ENCODE measurements at regions not wholly inside any gene's neighbourhood (a gene's known extent, or its start where the extent isn't known, plus 50 kb on each side); places are given as distances from the start of the nearest gene placed in this dataset.

DNA sequence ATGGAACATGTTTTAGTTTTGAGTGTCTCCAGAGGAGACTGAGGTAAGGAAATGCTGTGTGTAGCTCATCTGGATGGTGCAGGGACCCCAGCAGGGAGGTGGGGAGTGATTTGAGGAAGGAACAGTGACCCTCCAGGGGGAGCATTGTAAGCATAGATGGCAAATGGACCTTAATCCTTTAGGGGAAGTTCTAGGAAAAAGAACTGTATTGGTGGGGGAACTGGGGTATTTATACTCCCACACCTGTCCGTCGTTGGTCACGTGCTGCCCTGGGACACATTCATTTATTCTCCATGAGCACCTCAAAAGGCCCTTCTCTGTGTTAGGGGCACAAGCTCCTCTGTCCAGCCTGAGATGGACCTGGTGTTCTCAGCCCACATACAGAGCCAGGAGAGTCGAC is 233.9 kb upstream of the HDAC4 start:
- peaks cover 5% of the 10 kb centered on the region for H3K27me3 ChIP-seq
- H3K4me3 ChIP-seq: no peak overlapping the region
- H3K4me1 ChIP-seq: peaks cover 12% of the 10 kb centered on the region
- H3K27ac ChIP-seq: no peak overlapping the region
- peaks cover 6% of the 10 kb centered on the region for H3K9me3 ChIP-seq
- WGBS: 94% methylated on average over 4 of the region's 4 CpGs
- H3K36me3 ChIP-seq: no peaks in the 10 kb centered on the region
- no peak for DNase-seq (ENCODE audit: low spot score in 2 of 2)
- no peak for TF ChIP-seq POLR2AphosphoS5 (IDR thresholded peaks at IDR 0.05)
- TF ChIP-seq POLR2A (IDR thresholded peaks at IDR 0.05): no peak
- TF ChIP-seq, protein P1, sequence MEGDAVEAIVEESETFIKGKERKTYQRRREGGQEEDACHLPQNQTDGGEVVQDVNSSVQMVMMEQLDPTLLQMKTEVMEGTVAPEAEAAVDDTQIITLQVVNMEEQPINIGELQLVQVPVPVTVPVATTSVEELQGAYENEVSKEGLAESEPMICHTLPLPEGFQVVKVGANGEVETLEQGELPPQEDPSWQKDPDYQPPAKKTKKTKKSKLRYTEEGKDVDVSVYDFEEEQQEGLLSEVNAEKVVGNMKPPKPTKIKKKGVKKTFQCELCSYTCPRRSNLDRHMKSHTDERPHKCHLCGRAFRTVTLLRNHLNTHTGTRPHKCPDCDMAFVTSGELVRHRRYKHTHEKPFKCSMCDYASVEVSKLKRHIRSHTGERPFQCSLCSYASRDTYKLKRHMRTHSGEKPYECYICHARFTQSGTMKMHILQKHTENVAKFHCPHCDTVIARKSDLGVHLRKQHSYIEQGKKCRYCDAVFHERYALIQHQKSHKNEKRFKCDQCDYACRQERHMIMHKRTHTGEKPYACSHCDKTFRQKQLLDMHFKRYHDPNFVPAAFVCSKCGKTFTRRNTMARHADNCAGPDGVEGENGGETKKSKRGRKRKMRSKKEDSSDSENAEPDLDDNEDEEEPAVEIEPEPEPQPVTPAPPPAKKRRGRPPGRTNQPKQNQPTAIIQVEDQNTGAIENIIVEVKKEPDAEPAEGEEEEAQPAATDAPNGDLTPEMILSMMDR (IDR thresholded peaks at IDR 0.05): no peak
- TF ChIP-seq EP300 (IDR thresholded peaks at IDR 0.05): no peak

DNA sequence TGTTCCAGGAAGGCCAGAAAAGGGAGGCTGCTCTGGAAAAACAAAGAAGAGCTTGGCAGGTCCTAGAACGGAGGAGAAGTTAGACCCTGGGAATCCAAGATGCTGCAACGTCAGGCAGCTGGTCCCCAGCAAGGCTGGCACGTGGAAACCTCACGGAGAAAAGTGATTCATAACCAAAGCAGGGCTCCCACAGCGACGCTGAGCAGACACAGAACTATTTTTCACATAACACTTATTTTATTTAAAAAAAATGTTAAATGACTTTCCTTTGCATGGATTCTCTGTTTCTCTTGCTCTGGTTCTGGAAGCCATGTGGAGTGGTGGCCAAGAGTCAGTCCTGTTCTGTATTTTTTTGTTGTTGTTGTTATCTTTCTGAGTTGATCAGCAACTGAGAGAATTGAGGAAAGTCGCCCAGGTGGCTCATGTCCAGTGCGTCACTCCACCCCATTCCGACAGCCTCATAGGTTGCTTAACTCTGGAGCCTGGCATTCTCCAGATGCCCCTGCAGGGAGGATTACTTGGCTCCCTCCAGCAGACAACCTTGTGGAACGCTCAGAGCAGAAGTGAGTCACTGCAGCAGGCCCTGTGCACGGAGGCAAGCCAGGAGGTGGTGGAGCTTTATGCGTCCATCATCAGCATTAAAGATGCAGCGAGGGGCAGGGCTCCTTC is 229.9 kb upstream of the HDAC4 start:
- peaks cover 12% of the 10 kb centered on the region for H3K4me1 ChIP-seq
- DNase-seq (ENCODE audit: low spot score in 2 of 2): peak in 1 of 2 donors; percentile 82
- H3K4me3 ChIP-seq: no peak overlapping the region
- no peaks in the 10 kb centered on the region for H3K9me3 ChIP-seq
- 32% methylated on average over 10 of the region's 13 CpGs for WGBS
- no peaks in the 10 kb centered on the region for H3K27me3 ChIP-seq
- TF ChIP-seq POLR2AphosphoS5 (IDR thresholded peaks at IDR 0.05) (peak in 2 of 3 donors; percentile 71 to 77), POLR2A (IDR thresholded peaks at IDR 0.05) (no peak)
- H3K36me3 ChIP-seq: no peaks in the 10 kb centered on the region
- H3K27ac ChIP-seq: peak overlapping the region; percentile 83

DNA sequence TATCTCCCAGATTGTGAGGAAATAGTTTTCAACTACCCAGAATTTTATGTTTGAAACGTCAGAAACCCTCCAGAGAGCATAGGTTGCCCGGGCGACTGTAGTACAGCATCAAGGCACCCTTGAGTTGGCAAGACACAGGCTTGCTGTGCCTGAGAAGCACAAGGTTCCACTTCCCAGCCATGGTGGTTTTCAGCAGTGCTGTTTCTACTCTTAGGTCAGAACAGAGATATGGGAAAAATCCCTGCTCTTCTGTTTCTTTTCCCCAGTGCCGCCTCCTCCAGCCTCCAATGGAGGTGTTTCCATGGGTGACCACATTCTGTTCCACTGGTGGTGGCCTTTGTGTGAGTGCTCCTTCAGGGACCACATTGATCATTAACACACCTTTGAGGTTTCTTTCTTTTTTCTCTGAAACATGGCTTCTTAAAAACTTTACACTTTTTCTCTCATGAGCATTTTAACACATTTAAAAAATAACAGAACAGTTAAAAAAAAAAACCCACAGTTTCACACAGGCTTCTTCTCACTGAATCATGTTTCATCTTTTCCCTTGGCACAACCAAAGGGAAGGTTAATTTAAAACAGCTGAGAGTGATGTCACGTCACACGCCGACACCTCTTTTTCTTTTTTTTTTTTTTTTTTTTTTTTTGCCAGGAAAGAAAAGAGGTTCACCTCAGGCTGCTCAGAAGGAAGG is 229.3 kb upstream of the HDAC4 start:
- Histone ChIP-seq H3K27me3 (no peaks in the 10 kb centered on the region), H3K9me3 (no peaks in the 10 kb centered on the region), H3K4me3 (no peak overlapping the region), H3K27ac (peak overlapping the region; percentile 83), H3K36me3 (no peaks in the 10 kb centered on the region), H3K4me1 (peaks cover 12% of the 10 kb centered on the region)
- WGBS: 64% methylated on average over 7 of the region's 7 CpGs
- no peak for DNase-seq (ENCODE audit: low spot score in 2 of 2)
- TF ChIP-seq, protein P1 (IDR thresholded peaks at IDR 0.05): no peak
- TF ChIP-seq POLR2AphosphoS5 (IDR thresholded peaks at IDR 0.05) (no peak), POLR2A (IDR thresholded peaks at IDR 0.05) (no peak), EP300 (IDR thresholded peaks at IDR 0.05) (no peak)

DNA sequence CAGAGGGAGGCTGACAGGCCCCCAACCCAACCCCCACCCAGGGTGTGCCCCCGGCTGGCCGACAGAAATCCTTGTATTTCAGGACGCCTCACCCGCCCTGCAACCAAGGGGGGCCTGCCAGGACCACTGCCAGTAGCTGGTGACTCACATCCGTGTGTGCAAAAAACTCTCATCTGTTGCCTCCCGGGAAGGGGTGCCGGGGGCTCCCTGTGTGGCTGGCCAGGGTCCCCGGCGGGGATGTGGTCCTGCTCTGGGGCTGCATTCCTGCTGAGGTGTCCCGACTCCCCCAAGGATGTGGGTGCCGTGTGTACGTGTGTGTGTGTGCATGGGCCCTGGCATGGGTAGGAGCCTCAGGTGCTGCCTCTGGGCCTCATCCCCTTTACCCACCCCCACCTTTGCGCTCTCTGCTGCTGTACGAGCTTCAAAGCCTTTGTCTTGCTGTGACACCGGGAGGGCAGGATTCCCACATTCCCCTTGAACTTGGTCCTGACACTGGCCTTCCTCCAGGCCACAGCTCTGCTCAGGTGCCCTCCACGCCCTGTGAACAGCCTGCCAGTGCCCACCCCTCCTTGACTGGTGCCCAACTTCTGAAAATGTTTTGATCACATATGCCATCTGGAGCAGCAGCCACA is 226.3 kb upstream of the HDAC4 start:
- no peaks in the 10 kb centered on the region for H3K36me3 ChIP-seq
- no peaks in the 10 kb centered on the region for H3K27me3 ChIP-seq
- H3K4me3 ChIP-seq: no peak overlapping the region
- no peak for DNase-seq (ENCODE audit: low spot score in 2 of 2)
- H3K27ac ChIP-seq: no peak overlapping the region
- peaks cover 20% of the 10 kb centered on the region for H3K4me1 ChIP-seq
- WGBS: 72% methylated on average over 6 of the region's 16 CpGs
- H3K9me3 ChIP-seq: no peaks in the 10 kb centered on the region
- TF ChIP-seq POLR2AphosphoS5 (IDR thresholded peaks at IDR 0.05) (no peak), EP300 (IDR thresholded peaks at IDR 0.05) (no peak), POLR2A (IDR thresholded peaks at IDR 0.05) (no peak)
- TF ChIP-seq, protein P1 (IDR thresholded peaks at IDR 0.05): no peak

DNA sequence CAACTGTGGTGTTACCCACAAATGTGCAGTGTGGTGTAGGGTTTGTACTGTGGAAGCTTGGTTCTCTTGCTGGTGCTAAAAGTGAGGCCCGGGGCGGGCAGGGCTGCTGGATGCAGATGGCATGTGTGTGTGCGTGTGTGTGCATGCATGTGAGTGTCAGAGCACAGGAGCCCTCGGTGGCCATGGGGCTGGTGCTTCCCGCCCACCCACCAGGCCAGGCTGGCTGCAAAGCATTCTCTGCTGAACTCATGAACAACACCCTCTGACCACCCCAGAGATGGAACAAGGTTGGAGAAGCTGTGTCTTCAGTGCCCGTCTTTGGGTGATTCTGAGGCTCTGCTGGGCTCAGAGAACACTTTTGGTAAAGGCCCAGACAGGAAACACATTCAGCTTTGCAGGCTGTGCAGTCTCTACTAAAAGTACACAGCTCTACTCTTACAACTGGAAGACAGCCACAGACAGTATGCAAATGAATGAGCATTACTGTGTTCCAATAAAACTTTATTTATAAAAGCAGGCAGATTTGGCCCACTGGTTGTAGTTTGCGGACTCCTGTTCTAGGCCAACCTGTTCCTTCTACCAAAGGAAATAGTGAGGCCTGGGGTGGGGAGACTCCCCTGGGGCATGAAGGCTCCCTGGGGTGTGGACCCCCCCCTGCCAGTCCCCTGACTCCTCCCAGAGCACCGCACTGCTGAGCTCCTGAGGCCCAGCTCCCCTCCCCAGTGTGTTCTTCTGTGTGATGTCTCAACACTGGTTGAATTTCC is 225.3 kb upstream of the HDAC4 start:
- no peaks in the 10 kb centered on the region for H3K36me3 ChIP-seq
- no peak overlapping the region for H3K27ac ChIP-seq
- no peak for TF ChIP-seq EP300 (IDR thresholded peaks at IDR 0.05)
- TF ChIP-seq POLR2AphosphoS5 (IDR thresholded peaks at IDR 0.05): no peak
- no peak for TF ChIP-seq POLR2A (IDR thresholded peaks at IDR 0.05)
- TF ChIP-seq, protein P1 (IDR thresholded peaks at IDR 0.05): no peak
- WGBS: 93% methylated on average over 5 of the region's 8 CpGs
- no peaks in the 10 kb centered on the region for H3K27me3 ChIP-seq
- no peaks in the 10 kb centered on the region for H3K9me3 ChIP-seq
- H3K4me3 ChIP-seq: no peak overlapping the region
- peaks cover 14% of the 10 kb centered on the region for H3K4me1 ChIP-seq
- DNase-seq (ENCODE audit: low spot score in 2 of 2): no peak

All from suprapubic skin (tissue), 4 donors.